Brain microvascular endothelial cell (primary cell): ENCODE measurements at regions not wholly inside any gene's neighbourhood (a gene's known extent, or its start where the extent isn't known, plus 50 kb on each side); places are given as distances from the start of the nearest gene placed in this dataset.

Experiments used
- DNase-seq: peaks from one replicate; pipeline ENCODE4 v3.0.0-alpha.2; 2020
- H3K27ac ChIP-seq: fragments of 250-450 bp; sonication (Bioruptor Pico); 2 replicates; pipeline ENCODE4 v1.5.1; 2020; ENCODE audit warnings: mild to moderate bottlenecking, moderate library complexity
- H3K27me3 ChIP-seq: fragments of 250-450 bp; sonication (Bioruptor Pico); replicated peaks from 2 replicates; pipeline ENCODE4 v1.5.1; 2020; ENCODE audit warnings: mild to moderate bottlenecking
- H3K36me3 ChIP-seq: fragments of 250-450 bp; sonication (Bioruptor Pico); replicated peaks from 2 replicates; pipeline ENCODE4 v1.5.1; 2020; ENCODE audit warnings: mild to moderate bottlenecking
- H3K4me3 ChIP-seq: 2 replicates; pipeline ENCODE4 v1.5.1; 2011; ENCODE audit warnings: low read depth, mild to moderate bottlenecking, control low read depth, low read length, moderate library complexity
- in situ Hi-C: cut with HindIII; loops from 2 replicates; pipeline ENCODE4 v1.10.0; 2017; ENCODE audit warnings: low sequenced_read_pairs, low pct_ligation_motif_present
- TF ChIP-seq, protein P1 (sequence below): IDR thresholded peaks from 2 replicates; pipeline ENCODE4 v1.5.1; 2011; ENCODE audit warnings: low read depth, mild to moderate bottlenecking, moderate library complexity, low read length, control low read depth, inconsistent platforms; ENCODE audit errors: missing control alignments

DNA sequence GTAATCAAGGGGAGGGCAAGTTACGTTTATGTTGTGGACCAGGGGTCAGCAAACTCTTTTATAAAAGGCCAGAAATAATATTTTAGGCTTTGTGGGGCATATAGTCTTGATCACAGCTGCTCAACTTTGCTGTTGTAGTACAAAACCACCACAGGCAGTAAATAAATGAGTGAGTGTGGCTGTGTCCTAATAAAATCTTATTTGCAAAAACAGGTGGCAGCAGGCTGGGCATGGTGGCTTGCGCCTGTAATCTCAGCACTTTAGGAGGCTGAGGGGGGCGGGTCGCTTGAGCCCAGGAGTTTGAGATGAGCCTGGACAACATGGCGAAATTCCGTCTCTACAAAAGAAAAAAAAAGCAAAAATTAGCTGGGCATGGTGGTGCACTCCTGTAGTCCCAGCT lies 57.9 kb upstream of the NUP160 start:
- no peaks in the 10 kb centered on the region for H3K27me3 ChIP-seq
- in situ Hi-C loops, result no loop called here
- H3K4me3 ChIP-seq, result no peak overlapping the region
- TF ChIP-seq, protein P1, sequence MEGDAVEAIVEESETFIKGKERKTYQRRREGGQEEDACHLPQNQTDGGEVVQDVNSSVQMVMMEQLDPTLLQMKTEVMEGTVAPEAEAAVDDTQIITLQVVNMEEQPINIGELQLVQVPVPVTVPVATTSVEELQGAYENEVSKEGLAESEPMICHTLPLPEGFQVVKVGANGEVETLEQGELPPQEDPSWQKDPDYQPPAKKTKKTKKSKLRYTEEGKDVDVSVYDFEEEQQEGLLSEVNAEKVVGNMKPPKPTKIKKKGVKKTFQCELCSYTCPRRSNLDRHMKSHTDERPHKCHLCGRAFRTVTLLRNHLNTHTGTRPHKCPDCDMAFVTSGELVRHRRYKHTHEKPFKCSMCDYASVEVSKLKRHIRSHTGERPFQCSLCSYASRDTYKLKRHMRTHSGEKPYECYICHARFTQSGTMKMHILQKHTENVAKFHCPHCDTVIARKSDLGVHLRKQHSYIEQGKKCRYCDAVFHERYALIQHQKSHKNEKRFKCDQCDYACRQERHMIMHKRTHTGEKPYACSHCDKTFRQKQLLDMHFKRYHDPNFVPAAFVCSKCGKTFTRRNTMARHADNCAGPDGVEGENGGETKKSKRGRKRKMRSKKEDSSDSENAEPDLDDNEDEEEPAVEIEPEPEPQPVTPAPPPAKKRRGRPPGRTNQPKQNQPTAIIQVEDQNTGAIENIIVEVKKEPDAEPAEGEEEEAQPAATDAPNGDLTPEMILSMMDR, result no peak
- no peak for DNase-seq
- H3K36me3 ChIP-seq, result no peaks in the 10 kb centered on the region
- H3K27ac ChIP-seq, result peak overlapping the region; percentile 69

DNA sequence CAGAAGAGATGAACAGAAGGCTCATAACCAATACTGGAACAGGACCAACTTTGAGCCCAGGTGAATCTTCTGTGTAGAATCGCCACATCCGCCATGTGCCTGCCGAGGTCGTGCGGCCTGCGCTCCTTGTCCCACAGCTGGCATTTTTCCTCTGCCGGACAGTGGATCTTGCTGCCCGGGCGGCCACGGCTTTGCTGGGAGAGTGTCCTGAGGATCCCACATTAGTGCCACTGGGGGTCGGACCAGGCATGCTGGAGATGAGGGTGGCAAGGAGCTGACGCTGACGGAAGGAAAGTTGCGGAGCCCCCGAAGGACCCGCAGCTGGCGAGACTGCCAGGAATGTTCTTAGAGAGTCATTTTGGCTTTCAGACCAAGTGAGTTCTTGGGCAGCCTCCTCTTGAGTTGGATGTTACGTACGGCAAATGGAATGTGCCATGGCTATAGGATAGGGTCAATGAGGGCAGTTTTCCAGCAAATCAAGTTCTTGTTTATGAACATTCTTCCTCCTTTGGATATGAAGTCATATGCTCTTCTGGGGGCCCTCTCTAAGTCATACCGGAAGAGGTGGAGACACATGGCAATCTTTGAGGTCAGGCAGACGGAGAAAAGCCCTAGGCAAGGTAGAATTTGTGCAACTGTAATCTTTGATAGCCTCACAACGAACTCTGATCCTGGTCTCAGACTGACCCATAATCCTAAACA lies 57.4 kb upstream of the NUP160 start:
- Histone ChIP-seq H3K4me3 (no peak overlapping the region), H3K27me3 (no peaks in the 10 kb centered on the region), H3K27ac (peak overlapping the region; percentile 69), H3K36me3 (no peaks in the 10 kb centered on the region)
- TF ChIP-seq, protein P1, result peak; percentile 13
- in situ Hi-C loops, result no loop called here
- DNase-seq, result peak; percentile 75

DNA sequence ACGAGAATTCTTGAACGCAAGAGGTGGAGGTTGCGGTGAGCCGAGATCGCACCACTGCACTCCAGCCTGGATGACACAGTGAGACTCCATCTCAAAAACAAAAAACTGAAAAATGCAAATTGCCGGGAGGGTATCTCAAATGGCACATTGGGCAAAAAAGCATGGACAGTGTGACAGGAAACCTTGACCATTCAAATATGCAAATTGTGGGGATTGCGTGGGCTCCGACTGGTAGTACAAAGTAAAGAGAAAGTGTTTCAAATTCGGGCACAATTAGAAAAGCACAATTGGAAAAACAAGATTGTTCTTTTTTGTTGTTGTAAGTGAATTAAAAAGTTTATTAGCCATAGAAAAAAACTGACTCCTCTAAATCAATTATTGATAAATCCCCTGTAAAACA lies 56.7 kb upstream of the NUP160 start:
- H3K27ac ChIP-seq, result no peak overlapping the region
- in situ Hi-C loops, result no loop called here
- no peak for DNase-seq
- H3K27me3 ChIP-seq, result no peaks in the 10 kb centered on the region
- no peak overlapping the region for H3K4me3 ChIP-seq
- TF ChIP-seq, protein P1, result no peak
- no peaks in the 10 kb centered on the region for H3K36me3 ChIP-seq

DNA sequence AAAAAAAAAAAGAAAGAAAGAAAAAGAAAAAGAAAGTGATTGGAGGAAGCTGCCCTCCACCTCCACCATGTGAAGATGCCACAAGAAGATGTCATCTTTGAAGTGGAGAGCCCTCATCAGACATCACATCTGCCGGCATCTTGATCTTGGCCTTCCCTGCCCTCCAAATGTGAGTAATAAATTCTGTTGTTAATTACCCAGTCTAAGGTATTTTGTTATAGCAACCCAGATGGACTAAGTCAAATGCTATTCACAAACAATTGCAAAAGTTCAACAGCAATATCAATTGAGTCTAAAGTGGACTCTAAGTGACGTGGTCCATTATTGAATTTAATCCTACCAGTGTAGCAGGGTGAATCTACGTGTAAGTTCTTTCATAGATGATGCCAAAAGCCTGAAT lies 55.9 kb upstream of the NUP160 start:
- no peak for DNase-seq
- Histone ChIP-seq H3K27ac (no peak overlapping the region), H3K27me3 (no peaks in the 10 kb centered on the region), H3K4me3 (no peak overlapping the region), H3K36me3 (no peaks in the 10 kb centered on the region)
- TF ChIP-seq, protein P1, result no peak
- in situ Hi-C loops, result no loop called here

DNA sequence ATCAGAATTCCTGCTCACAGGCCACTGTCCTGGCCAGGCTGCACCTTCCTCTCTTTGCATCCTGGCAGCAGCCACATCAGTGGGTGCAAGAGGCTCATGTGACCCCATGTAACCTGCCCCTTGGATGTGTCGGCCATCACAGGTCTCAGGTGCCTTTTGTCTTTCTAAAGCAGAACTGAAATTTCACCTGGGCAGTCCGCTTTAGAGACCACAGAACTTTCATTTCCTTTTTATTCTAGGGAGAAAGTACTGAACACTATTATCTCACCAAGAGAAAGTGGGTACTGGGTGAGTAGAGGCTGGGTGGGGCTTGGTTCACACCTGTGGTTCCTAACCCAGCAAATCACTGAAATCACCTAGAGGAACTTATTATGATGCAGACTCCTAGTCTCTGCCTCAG lies 51.7 kb upstream of the NUP160 start:
- Histone ChIP-seq H3K4me3 (no peak overlapping the region), H3K27me3 (no peaks in the 10 kb centered on the region), H3K36me3 (no peaks in the 10 kb centered on the region), H3K27ac (no peak overlapping the region)
- DNase-seq, result no peak
- TF ChIP-seq, protein P1, result no peak
- in situ Hi-C loops, result no loop called here
